GM04504 (cell line): ENCODE measurements at regions not wholly inside any gene's neighbourhood (a gene's known extent, or its start where the extent isn't known, plus 50 kb on each side); places are given as distances from the start of the nearest gene placed in this dataset.

Experiments
- DNase-seq: peaks from one replicate; pipeline ENCODE4 v3.0.0-alpha.2; 2012; ENCODE audit warnings: low read depth

- DNase-seq = no peak
Observed at GRCh38 chr15:46646490-46646889, 1011.7 kb downstream of the SQOR start.

DNA sequence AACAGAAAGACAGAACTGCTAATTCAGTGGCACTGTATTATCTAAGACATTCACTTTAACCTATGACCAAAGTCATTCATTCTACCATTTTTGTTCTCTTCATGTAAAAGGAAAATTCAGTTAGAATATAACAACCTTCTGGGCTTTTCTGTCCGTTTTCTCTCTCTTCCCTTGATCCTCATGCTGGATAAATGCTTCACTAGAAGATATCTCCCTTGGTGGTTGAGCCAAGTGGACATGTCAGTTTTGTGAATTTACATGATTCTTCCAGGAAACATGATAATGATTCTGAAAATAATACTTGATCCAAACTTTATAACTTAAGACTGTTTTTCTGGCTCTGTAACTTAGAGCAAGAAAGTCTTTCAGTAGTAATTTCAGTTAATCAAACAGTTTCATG, 1012.2 kb downstream of the SQOR start:
- no peak for DNase-seq

GRCh38 chr15:46652266-46652665, 1017.4 kb downstream of the SQOR start:
- no peak for DNase-seq

- no peak for DNase-seq
Observed at GRCh38 chr15:46654993-46655392, 1020.2 kb downstream of the SQOR start.

GRCh38 chr15:46660096-46660842, 1025.4 kb downstream of the SQOR start:
- DNase-seq = no peak

DNA sequence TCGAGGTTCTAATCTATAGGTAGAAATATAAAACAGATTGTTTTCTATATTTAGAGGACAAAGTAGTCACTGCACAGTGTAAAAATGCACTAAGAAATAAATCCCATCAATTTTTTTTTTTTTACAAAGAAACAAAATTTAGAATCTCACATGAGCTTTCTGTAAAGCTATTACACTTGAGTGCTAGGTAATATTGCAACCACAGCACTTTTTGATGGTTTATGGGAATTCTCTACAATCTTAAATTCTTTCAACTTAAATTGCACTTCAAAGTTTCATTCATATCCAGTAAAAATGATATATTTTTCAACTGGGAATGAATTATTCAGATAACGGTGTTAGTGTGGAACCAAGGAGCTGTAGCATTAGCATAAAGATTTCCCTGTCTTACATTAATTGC, 1035.4 kb downstream of the SQOR start:
- no peak for DNase-seq

DNA sequence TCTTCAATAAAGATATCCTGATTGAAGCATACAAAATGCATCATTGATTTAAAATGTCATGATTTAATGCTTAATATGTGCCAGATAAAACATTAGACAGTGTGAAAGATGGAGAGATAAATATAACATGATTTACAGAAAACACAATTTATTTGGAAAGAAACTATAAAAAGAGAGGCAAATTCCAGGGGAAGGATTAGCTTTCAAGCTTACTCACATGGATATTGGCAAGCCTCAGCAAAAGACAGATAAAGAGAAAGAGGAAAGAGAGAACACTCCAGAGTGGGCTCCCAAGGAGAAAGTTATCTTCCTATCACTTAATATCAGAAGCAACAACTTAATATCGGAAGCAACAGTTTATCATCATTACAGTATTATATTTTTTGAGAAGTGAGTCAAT, 1036.5 kb downstream of the SQOR start:
- DNase-seq = no peak

- DNase-seq = no peak
Observed at GRCh38 chr15:46672041-46672440, 1037.2 kb downstream of the SQOR start.

DNA sequence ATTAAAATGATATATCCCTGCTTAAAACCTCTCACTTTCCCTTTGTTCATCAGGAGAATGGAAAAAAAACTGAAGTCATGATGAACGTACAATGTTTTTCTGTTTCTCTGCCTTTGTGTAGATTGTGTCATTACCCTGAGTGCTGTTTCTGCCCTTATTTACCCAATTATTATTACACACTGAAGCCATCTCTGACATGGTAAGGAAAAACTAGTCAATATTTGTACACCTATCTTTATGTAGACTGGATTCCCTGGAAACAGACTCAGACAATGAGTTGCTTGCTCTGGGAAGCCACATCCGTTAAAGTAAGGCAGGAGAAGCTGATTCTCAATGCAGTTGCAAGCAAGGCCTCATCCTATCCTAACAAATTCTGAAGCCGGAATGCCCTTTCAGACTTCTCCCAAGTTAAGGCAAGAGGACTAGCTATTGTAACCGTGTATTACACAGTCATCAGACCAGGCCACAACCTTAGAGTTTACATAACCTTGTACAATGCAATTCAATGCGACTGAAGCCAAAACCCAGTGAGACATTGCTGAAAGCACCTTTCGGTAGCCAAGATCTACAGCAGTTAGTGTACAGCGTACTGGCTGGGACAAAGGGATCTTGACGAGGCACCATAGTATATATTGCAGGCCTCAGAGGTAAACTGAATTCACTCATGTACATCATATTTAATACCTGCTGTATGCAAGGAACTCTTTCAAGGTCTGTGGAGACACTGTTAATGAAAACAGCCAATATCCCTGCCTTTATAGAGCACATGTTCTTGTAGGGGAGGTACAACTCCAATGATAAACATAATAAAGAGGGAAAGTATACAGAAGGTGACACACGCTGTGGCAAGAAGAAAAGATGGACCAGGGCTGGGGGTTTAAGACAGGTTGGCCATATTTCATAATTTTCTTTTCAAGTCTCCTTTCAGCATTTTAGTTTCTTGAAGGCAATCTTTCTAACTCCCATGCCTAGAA, 1040.8 kb upstream of the SEMA6D start:
- no peak for DNase-seq

DNA sequence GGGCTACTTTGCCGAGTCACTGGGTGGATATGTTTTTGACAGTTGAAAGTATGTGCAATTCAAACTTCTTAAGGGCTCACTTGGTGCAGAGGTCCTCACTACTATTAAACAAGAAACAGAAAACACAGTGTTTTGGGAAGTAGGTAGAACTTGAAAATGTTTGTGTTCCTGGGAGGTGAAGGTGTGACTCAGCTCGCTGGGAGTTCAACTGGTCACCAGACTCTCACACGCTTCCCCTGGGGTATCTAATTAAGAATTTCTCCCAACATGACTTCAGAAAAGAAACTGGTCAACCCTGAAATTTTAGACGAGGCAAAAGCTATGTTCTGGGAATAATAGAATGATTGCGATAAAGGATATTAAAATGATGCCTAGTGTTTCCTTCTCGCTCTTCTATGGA, 1039.8 kb upstream of the SEMA6D start:
- no peak for DNase-seq

- DNase-seq = no peak
Observed at GRCh38 chr15:46681901-46682300, 1035.4 kb upstream of the SEMA6D start.

DNA sequence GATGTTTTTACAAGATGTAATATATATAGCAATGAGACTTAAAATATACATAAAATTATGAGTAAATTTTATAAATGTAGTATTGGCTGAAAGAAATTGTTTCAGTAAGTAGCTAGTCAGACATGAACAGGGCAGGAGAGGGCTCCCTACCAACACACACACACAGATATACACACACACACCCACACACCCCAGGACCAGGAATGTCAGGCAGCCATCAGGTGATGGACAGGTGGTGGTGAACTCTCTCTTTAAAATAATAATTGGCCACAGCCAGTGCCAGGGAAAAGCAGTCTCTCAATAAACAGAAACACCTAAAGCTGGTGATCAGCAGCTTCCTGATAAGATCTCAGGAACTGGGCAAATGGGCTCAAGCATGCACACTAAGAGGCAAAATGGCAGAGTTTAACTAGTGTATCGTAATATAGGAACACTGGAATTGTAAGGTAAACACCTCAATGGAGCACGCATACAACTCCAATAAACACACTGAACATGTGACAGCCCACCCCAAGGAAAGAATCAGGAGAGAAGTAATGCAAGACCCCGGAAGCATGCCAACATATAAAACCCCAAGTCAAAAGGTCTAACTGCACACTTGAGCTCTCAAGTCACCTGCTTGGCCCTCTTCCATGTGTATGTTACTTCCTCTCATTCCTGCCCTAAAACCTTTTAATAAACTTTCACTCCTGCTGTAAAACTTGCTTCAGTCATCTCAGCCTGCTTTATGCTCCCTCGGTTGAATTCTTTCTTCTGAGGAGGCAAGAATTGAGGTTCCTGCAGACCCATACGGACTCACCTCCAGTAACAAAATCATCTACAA, 1034.1 kb upstream of the SEMA6D start:
- DNase-seq = no peak

GRCh38 chr15:46685096-46685495, 1032.2 kb upstream of the SEMA6D start:
- no peak for DNase-seq

- no peak for DNase-seq
Observed at GRCh38 chr15:46685681-46686080, 1031.6 kb upstream of the SEMA6D start.

- no peak for DNase-seq
Observed at GRCh38 chr15:46696281-46696680, 1021.0 kb upstream of the SEMA6D start.

DNA sequence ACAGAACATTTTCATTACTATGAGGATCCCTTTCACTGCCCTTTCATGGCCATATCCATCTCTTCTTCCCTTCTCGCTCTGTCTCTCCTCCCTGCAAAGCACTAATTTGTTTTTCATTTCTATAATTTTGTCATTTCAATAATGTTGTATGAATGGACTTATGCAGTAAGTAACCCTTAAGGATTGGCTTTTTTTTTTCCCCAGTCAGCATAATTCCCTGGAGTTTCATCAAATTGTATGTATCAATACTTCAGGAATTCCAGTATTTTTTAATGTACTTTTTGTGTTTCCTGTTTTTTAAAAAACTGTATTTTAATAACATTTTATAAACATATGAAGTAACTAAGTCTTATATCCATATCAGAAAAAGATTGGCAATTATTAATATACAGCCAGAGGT, 1016.0 kb upstream of the SEMA6D start:
- no peak for DNase-seq

GRCh38 chr15:46701896-46702295, 1015.4 kb upstream of the SEMA6D start:
- DNase-seq = no peak

DNA sequence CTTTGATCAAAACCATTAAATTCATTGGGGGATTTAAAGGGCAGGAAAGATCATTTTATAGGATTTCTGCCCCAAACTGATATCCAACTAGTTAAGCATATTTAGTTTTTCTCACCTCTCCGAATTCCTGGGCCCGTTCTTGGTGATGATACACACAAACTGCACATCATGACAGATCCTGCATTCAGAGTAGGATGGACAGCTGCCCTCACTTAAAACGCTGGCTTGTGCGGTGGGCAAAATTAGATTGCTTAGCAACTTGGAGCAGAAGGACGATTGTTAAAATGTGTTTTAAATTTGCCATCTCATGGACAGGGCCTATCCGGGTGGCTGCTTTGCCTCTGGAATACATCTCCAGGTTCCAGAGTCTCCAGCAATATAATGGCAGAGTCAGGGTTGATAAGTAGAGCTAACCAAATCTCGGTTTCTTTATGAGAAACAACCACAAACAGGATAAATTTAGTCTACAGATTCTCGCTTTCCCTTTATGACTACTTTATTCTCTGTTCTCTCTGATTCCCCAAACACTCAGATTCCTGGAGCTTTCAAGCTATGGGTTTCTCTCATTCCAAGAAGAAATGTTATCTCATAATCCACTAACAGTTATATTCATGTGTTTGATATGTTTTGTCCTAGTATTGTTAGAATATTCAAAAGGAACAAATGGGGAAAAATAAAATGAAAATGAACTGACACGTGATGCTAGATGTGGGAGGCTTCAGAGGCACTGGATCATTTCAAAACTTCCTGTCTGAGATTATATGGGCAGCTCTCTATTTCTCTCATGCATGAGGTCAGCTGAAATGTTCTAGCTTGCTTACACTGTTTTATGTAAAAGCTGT, 1014.1 kb upstream of the SEMA6D start:
- DNase-seq = no peak

GRCh38 chr15:46703871-46704637, 1013.3 kb upstream of the SEMA6D start:
- DNase-seq = no peak

DNA sequence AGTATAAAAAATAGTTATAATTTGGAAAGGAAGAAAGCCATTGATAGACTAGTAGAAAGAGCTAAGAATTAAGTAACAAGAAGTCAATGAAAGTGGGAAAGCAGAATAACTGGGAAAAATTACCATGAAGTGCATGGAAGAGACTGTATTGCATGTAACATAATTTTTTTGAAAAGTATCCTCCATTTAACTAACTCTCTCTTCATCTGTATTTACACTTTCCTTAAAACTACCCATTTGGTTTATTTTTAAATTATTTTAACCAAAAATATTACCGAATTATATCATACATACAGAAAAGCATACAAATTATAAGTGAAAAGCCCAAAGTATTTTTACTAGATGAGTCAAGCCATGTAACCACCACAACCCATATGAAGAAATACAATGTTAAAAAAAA, 1009.9 kb upstream of the SEMA6D start:
- DNase-seq = no peak

DNA sequence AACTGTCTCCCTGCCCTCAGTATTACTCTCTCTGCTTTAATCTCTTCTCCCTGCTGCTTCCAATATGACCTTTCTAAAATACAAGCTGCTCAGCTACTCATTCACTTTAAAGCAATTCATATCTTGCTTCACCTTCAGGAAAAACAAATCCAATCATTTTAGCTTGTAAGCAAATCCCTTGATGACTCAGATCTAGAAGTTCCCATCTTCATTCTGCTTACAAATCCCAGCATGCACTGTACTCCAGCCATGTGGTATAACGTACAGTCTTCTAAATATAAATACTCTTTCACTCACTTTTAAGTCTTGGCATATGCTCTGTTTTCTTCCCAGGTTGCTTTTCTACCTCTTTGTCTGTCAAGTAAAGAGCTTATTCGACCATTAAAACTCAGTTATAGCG, 1009.1 kb upstream of the SEMA6D start:
- DNase-seq = no peak
